GM23338 (cell line): ENCODE measurements at regions not wholly inside any gene's neighbourhood (a gene's known extent, or its start where the extent isn't known, plus 50 kb on each side); places are given as distances from the start of the nearest gene placed in this dataset.

ENCODE experiments used
- EZH2 ChIP-seq: fragments of 200-600 bp; sonication (generic); IDR thresholded peaks from one replicate; pipeline ENCODE4 v1.8.0; 2017; ENCODE audit warnings: antibody characterized with exemption, mild to moderate bottlenecking, low read depth; ENCODE audit not compliant: unreplicated experiment
- JUNB ChIP-seq: IDR thresholded peaks from one replicate; pipeline ENCODE4 v1.6.1; 2016; ENCODE audit warnings: antibody characterized with exemption; ENCODE audit not compliant: unreplicated experiment
- REST ChIP-seq: IDR thresholded peaks from one replicate; pipeline ENCODE4 v1.6.1; 2018; ENCODE audit warnings: antibody characterized with exemption; ENCODE audit not compliant: unreplicated experiment
- ZNF331 ChIP-seq: fragments of 250-450 bp; sonication (Bioruptor Pico); IDR thresholded peaks from 2 replicates; pipeline ENCODE4 v1.5.0; 2020; ENCODE audit warnings: low read depth, mild to moderate bottlenecking, moderate library complexity
- ZNF462 ChIP-seq: fragments of 250-450 bp; sonication (Bioruptor Pico); IDR thresholded peaks from 2 replicates; pipeline ENCODE4 v1.5.0; 2020; ENCODE audit warnings: mild to moderate bottlenecking, moderate library complexity
- TF ChIP-seq, protein P1 (sequence below), 2 experiments: fragments of 200-600 bp in 1 of 2; sonication (generic) in 1 of 2; conservative IDR thresholded peaks; 2 replicates each; pipeline versions ENCODE4 v1.5.1 to v1.6.1; 2016 to 2017; ENCODE audit warnings: antibody characterized with exemption in 2 of 2, low read depth in 2 of 2, mild to moderate bottlenecking in 2 of 2, moderate library complexity in 1 of 2

DNA sequence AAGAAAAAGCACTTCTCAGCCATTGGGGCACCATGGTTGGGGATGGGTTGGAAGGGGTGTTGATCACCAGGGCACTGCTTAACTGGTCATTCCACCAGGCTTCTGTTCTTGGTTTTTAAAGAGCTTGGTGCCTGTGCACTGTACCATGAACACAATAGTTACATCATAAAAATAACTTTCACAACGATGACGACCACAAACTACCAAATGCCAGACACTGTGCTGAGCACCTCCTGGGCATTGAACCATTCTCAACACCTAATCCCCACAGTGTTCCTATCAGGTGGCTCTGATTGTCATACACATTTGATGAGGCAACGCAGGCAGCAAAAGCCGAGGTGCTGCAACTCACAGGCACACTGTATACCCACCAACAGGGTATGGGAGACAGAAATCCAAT, 208.0 kb downstream of the FOXL1 start:
- TF ChIP-seq, protein P1, sequence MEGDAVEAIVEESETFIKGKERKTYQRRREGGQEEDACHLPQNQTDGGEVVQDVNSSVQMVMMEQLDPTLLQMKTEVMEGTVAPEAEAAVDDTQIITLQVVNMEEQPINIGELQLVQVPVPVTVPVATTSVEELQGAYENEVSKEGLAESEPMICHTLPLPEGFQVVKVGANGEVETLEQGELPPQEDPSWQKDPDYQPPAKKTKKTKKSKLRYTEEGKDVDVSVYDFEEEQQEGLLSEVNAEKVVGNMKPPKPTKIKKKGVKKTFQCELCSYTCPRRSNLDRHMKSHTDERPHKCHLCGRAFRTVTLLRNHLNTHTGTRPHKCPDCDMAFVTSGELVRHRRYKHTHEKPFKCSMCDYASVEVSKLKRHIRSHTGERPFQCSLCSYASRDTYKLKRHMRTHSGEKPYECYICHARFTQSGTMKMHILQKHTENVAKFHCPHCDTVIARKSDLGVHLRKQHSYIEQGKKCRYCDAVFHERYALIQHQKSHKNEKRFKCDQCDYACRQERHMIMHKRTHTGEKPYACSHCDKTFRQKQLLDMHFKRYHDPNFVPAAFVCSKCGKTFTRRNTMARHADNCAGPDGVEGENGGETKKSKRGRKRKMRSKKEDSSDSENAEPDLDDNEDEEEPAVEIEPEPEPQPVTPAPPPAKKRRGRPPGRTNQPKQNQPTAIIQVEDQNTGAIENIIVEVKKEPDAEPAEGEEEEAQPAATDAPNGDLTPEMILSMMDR (conservative IDR thresholded peaks at IDR 0.05; ENCODE audit: low read depth in 2 of 2), result no peak
- TF ChIP-seq EZH2, result no peak
- no peak for TF ChIP-seq JUNB
- TF ChIP-seq ZNF462 (CRISPR knock-in tag), result no peak
- no peak for TF ChIP-seq REST
- no peak for TF ChIP-seq ZNF331
